ENCODE measurements at regions not wholly inside any gene's neighbourhood (a gene's known extent, or its start where the extent isn't known, plus 50 kb on each side); places are given as distances from the start of the nearest gene placed in this dataset.

GRCh38 chr1:94619731-94620130, 78.2 kb upstream of the F3 start:
- Histone ChIP-seq H3K27ac (no peak overlapping the region), H3K27me3 (no peaks in the 10 kb centered on the region), H3K4me3 (no peak overlapping the region), H3K9me3 (no peaks in the 10 kb centered on the region), H3K4me1 (peaks cover 16% of the 10 kb centered on the region), H3K36me3 (ENCODE audit: low read depth, missing control alignments) (no peaks in the 10 kb centered on the region)
- WGBS, 2 donors, result 31 to 40% methylated on average over 1 of the region's 1 CpG
- DNase-seq, result no peak
- intact Hi-C loops (cut with DNase I; ENCODE audit: low total_unique reads), result no loop called here
- TF ChIP-seq CTCF (IDR thresholded peaks at IDR 0.05), result no peak
- TF ChIP-seq POLR2A (IDR thresholded peaks at IDR 0.05), result no peak

- WGBS, 2 donors, result 94 to 95% methylated on average over 9 to 13 of the region's 13 CpGs
- no peak for TF ChIP-seq CTCF (IDR thresholded peaks at IDR 0.05)
- TF ChIP-seq POLR2A (IDR thresholded peaks at IDR 0.05), result no peak
- Histone ChIP-seq H3K4me1 (peaks cover 15% of the 10 kb centered on the region), H3K27ac (no peak overlapping the region), H3K9me3 (no peaks in the 10 kb centered on the region), H3K4me3 (no peak overlapping the region), H3K36me3 (ENCODE audit: low read depth, missing control alignments) (no peaks in the 10 kb centered on the region), H3K27me3 (no peaks in the 10 kb centered on the region)
- intact Hi-C loops (cut with DNase I; ENCODE audit: low total_unique reads), result no loop called here
- DNase-seq, result no peak
Observed at GRCh38 chr1:94617957-94618739, 76.6 kb upstream of the F3 start.

GRCh38 chr1:94617134-94617805, 75.7 kb upstream of the F3 start:
- Histone ChIP-seq H3K27ac (no peak overlapping the region), H3K4me1 (peaks cover 10% of the 10 kb centered on the region), H3K9me3 (no peaks in the 10 kb centered on the region), H3K36me3 (ENCODE audit: low read depth, missing control alignments) (no peaks in the 10 kb centered on the region), H3K4me3 (no peak overlapping the region), H3K27me3 (no peaks in the 10 kb centered on the region)
- WGBS, 2 donors, result 74 to 79% methylated on average over 6 of the region's 6 CpGs
- no peak for DNase-seq
- no peak for TF ChIP-seq CTCF (IDR thresholded peaks at IDR 0.05)
- TF ChIP-seq POLR2A (IDR thresholded peaks at IDR 0.05), result no peak
- intact Hi-C loops (cut with DNase I; ENCODE audit: low total_unique reads), result no loop called here

GRCh38 chr1:94616506-94616905, 74.9 kb upstream of the F3 start:
- no peaks in the 10 kb centered on the region for H3K9me3 ChIP-seq
- DNase-seq, result no peak
- WGBS, 2 donors, result 78 to 86% methylated on average over 2 of the region's 2 CpGs
- no peak overlapping the region for H3K4me3 ChIP-seq
- TF ChIP-seq POLR2A (IDR thresholded peaks at IDR 0.05), result no peak
- TF ChIP-seq CTCF (IDR thresholded peaks at IDR 0.05), result no peak
- no peaks in the 10 kb centered on the region for H3K36me3 ChIP-seq (ENCODE audit: low read depth, missing control alignments)
- intact Hi-C loops (cut with DNase I; ENCODE audit: low total_unique reads), result no loop called here
- H3K4me1 ChIP-seq, result peaks cover 6% of the 10 kb centered on the region
- no peaks in the 10 kb centered on the region for H3K27me3 ChIP-seq
- H3K27ac ChIP-seq, result no peak overlapping the region

Measured in testis (tissue), 2 donors.